ENCODE measurements at regions not wholly inside any gene's neighbourhood (a gene's known extent, or its start where the extent isn't known, plus 50 kb on each side); places are given as distances from the start of the nearest gene placed in this dataset.

DNA sequence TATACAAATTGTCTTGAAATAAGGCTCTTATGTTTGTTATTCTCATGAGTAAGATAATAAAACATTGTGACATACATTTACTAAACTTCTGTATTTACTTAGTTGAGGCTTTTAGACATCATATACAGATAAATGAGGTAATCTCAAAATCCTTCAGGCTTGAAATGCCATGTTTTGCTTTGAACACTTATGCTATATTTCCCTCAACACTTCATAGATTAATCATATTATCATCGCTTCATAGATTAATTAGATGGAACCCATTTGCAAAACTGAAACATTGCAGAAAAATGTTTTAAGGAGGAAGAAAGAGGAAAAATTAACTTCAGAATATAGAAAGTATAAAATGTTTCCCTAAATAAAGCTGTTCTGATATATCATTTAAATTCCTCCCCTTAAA, 165.0 kb upstream of the CNTNAP2 start:
- Histone ChIP-seq H3K36me3 (ENCODE audit: control insufficient read depth in 2 of 2, insufficient read depth in 2 of 2, low read length in 1 of 2) (no peaks in the 10 kb centered on the region), H3K9me3 (replicated peaks; ENCODE audit: control insufficient read depth, insufficient read depth, low read length) (no peaks in the 10 kb centered on the region), H2AFZ (ENCODE audit: control insufficient read depth, low read depth, low read length) (no peak overlapping the region), H3K27ac (ENCODE audit: control insufficient read depth, insufficient read depth) (no peak overlapping the region), H3K27me3 (replicated peaks in 1 of 2; ENCODE audit: control insufficient read depth in 2 of 2, insufficient read depth in 2 of 2, low read length in 1 of 2) (no peaks in the 10 kb centered on the region), H3K4me3 (no peak overlapping the region), H4K20me1 (ENCODE audit: control insufficient read depth, insufficient read depth) (no peaks in the 10 kb centered on the region), H3K4me2 (ENCODE audit: control insufficient read depth, insufficient read depth) (no peak overlapping the region), H3K9ac (ENCODE audit: control insufficient read depth, insufficient read depth, low read length) (no peak overlapping the region), H3K4me1 (ENCODE audit: control insufficient read depth, insufficient read depth, low read length) (no peaks in the 10 kb centered on the region), H3K79me2 (ENCODE audit: control insufficient read depth, insufficient read depth, low read length) (no peaks in the 10 kb centered on the region)
- RAD21 ChIA-PET (ENCODE audit: unreplicated experiment): no interaction called here
- DNase-seq (ENCODE audit: low read depth, low spot score) (no peak), FAIRE-seq (no peak), ATAC-seq (no peak)
- CTCF ChIA-PET: no interaction called here
- TF ChIP-seq ATF2 (IDR thresholded peaks at IDR 0.05; ENCODE audit: low read length) (no peak), MAX (IDR thresholded peaks at IDR 0.05; ENCODE audit: low read depth, low read length) (no peak), USF2 (IDR thresholded peaks at IDR 0.05; ENCODE audit: borderline replicate concordance, low read depth, low read length) (no peak)
- 81% methylated on average over 1 of the region's 1 CpG for WGBS (ENCODE audit: insufficient coverage, insufficient replicate concordance, low lambda C conversion rate, missing lambda C conversion rate)
- BruUV-seq (replicated peaks): no TSS peak
- POLR2A ChIA-PET: no interaction called here
- in situ Hi-C loops (cut with MboI) (no loop called here), intact Hi-C loops (cut with micrococcal nuclease; ENCODE audit: unreplicated experiment) (no loop called here)
- SMC1A ChIA-PET (ENCODE audit: uncharacterized antibody, unreplicated experiment): no interaction called here

- FAIRE-seq: no peak
- TF ChIP-seq IKZF1 (conservative IDR thresholded peaks at IDR 0.05) (no peak), STAT3 (IDR thresholded peaks at IDR 0.05; ENCODE audit: low read depth, low read length) (no peak), YY1 (IDR thresholded peaks at IDR 0.05; ENCODE audit: low read depth, low read length) (no peak), ZNF622 (IDR thresholded peaks at IDR 0.05) (no peak), CEBPB (IDR thresholded peaks at IDR 0.05; ENCODE audit: borderline replicate concordance in 1 of 2, low read depth in 2 of 2, low read length in 2 of 2) (no peak), BMI1 (IDR thresholded peaks at IDR 0.05; ENCODE audit: borderline replicate concordance) (no peak), CHD2 (IDR thresholded peaks at IDR 0.05; ENCODE audit: borderline replicate concordance, low read depth, low read length) (no peak)
- TF ChIP-seq, protein P1, sequence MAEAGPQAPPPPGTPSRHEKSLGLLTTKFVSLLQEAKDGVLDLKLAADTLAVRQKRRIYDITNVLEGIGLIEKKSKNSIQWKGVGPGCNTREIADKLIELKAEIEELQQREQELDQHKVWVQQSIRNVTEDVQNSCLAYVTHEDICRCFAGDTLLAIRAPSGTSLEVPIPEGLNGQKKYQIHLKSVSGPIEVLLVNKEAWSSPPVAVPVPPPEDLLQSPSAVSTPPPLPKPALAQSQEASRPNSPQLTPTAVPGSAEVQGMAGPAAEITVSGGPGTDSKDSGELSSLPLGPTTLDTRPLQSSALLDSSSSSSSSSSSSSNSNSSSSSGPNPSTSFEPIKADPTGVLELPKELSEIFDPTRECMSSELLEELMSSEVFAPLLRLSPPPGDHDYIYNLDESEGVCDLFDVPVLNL (IDR thresholded peaks at IDR 0.05; ENCODE audit: low read depth, low read length): no peak
- TF ChIP-seq, protein P2, sequence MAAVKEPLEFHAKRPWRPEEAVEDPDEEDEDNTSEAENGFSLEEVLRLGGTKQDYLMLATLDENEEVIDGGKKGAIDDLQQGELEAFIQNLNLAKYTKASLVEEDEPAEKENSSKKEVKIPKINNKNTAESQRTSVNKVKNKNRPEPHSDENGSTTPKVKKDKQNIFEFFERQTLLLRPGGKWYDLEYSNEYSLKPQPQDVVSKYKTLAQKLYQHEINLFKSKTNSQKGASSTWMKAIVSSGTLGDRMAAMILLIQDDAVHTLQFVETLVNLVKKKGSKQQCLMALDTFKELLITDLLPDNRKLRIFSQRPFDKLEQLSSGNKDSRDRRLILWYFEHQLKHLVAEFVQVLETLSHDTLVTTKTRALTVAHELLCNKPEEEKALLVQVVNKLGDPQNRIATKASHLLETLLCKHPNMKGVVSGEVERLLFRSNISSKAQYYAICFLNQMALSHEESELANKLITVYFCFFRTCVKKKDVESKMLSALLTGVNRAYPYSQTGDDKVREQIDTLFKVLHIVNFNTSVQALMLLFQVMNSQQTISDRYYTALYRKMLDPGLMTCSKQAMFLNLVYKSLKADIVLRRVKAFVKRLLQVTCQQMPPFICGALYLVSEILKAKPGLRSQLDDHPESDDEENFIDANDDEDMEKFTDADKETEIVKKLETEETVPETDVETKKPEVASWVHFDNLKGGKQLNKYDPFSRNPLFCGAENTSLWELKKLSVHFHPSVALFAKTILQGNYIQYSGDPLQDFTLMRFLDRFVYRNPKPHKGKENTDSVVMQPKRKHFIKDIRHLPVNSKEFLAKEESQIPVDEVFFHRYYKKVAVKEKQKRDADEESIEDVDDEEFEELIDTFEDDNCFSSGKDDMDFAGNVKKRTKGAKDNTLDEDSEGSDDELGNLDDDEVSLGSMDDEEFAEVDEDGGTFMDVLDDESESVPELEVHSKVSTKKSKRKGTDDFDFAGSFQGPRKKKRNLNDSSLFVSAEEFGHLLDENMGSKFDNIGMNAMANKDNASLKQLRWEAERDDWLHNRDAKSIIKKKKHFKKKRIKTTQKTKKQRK (IDR thresholded peaks at IDR 0.05; ENCODE audit: low read depth, low read length): no peak
Observed at GRCh38 chr7:145928937-145929336, 187.7 kb upstream of the CNTNAP2 start.

More at GRCh38 chr7:145928937-145929336, 187.7 kb upstream of the CNTNAP2 start:
- Histone ChIP-seq H3K27ac (ENCODE audit: control insufficient read depth, insufficient read depth) (no peak overlapping the region), H3K79me2 (ENCODE audit: control insufficient read depth, insufficient read depth, low read length) (no peaks in the 10 kb centered on the region), H4K20me1 (ENCODE audit: control insufficient read depth, insufficient read depth) (no peaks in the 10 kb centered on the region), H3K4me2 (ENCODE audit: control insufficient read depth, insufficient read depth) (no peak overlapping the region), H3K4me1 (ENCODE audit: control insufficient read depth, insufficient read depth, low read length) (no peaks in the 10 kb centered on the region), H2AFZ (ENCODE audit: control insufficient read depth, low read depth, low read length) (no peak overlapping the region), H3K4me3 (no peak overlapping the region), H3K9ac (ENCODE audit: control insufficient read depth, insufficient read depth, low read length) (no peak overlapping the region), H3K9me3 (replicated peaks; ENCODE audit: control insufficient read depth, insufficient read depth, low read length) (no peaks in the 10 kb centered on the region), H3K27me3 (replicated peaks in 1 of 2; ENCODE audit: control insufficient read depth in 2 of 2, insufficient read depth in 2 of 2, low read length in 1 of 2) (no peaks in the 10 kb centered on the region), H3K36me3 (ENCODE audit: control insufficient read depth in 2 of 2, insufficient read depth in 2 of 2, low read length in 1 of 2) (no peaks in the 10 kb centered on the region)
- intact Hi-C loops (cut with micrococcal nuclease; ENCODE audit: unreplicated experiment): no loop called here
- WGBS (ENCODE audit: insufficient coverage, insufficient replicate concordance, low lambda C conversion rate, missing lambda C conversion rate): 0% methylated on average over 1 of the region's 1 CpG
- ChIA-PET SMC1A (ENCODE audit: uncharacterized antibody, unreplicated experiment) (no interaction called here), POLR2A (no interaction called here), CTCF (no interaction called here), RAD21 (ENCODE audit: unreplicated experiment) (no interaction called here)
- no peak for ATAC-seq
- in situ Hi-C loops (cut with MboI): no loop called here
- BruUV-seq (replicated peaks): no TSS peak
- DNase-seq (ENCODE audit: low read depth, low spot score): no peak
